ENCODE measurements at regions not wholly inside any gene's neighbourhood (a gene's known extent, or its start where the extent isn't known, plus 50 kb on each side); places are given as distances from the start of the nearest gene placed in this dataset.

DNA sequence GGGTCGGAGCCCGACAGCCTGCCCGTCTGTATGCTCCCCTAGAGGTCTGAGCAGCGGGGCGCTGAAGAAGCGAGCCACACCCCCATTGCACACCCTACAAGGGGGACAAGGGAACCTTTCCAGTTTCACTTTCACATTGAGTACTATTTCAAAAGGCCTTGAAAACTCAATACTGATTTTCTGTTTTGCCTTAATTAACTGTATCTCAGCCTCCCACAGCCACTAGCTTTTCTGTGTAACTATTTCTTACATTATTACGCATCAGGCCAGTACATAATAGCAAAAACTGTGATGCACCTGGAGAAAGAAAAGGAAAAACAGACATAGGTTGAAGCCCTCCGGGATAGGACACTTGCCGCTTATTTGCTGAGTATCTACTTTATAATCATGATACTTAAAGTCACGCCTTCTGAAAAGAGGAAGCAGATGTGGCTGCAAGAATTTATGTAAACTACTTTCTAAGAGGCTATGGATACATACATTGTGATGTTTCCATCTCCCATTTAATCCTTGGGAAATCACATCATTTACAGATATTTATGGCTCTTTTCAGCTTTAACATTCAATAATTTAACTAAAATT, 1719.5 kb downstream of the MRPL39 start:
- no peak for TF ChIP-seq CTCF (IDR thresholded peaks at IDR 0.05)
- TF ChIP-seq EZH2 (IDR thresholded peaks at IDR 0.05; ENCODE audit: borderline replicate concordance, insufficient read depth, low read depth, low read length, poor library complexity, severe bottlenecking): no peak

All from B cell (primary cell).